K562 (cell line): ENCODE measurements at regions not wholly inside any gene's neighbourhood (a gene's known extent, or its start where the extent isn't known, plus 50 kb on each side); places are given as distances from the start of the nearest gene placed in this dataset.

Source experiments
- ATAC-seq: fragments of 200-7000 bp; cut with Tn5 transposase; 3 replicates; pipeline ENCODE4 v1.9.1; 2020; ENCODE audit warnings: moderate library complexity
- BruUV-seq: library from RNA; stranded (reverse); fragments of 400-500 nt; replicated peaks from 2 replicates; lab custom pipeline; 2021; lab: Mats Ljungman, UMichigan
- CTCF ChIA-PET: fragments of 300-600 bp; formaldehyde crosslinking; extraction: SDS; loops from one replicate; lab custom pipeline; 2021; ENCODE audit warnings: low intra/inter-chr PET ratio; lab: Yijun Ruan, JAX
- POLR2A ChIA-PET: fragments of 300-600, 350-650 bp; sonication (Branson Sonifier 250); formaldehyde crosslinking; extraction: SDS; loops from one replicate; lab custom pipeline; 2021; ENCODE audit warnings: antibody characterized with exemption, inconsistent platforms; lab: Yijun Ruan, JAX
- DNase-seq, 4 experiments: peaks; one replicate each; pipeline versions ENCODE4 v3.0.0 to v3.0.0-alpha.2; 2011 to 2018; ENCODE audit warnings: low spot score in 3 of 4, mixed read lengths in 3 of 4; ENCODE audit errors: extremely low read depth in 1 of 4
- FAIRE-seq: peaks from 2 replicates; lab custom pipeline; 2011; peaks lifted over from hg19 to GRCh38; lab: Jason Lieb, UNC
- H2AFZ ChIP-seq: 2 replicates; pipeline ENCODE4 v1.6.0; 2011; ENCODE audit warnings: low read depth, low read length, control low read depth, inconsistent platforms
- H3K27ac ChIP-seq: fragments of 200-600 bp; 3 replicates; pipeline ENCODE4 v1.8.0; 2011; ENCODE audit warnings: low read depth, mild to moderate bottlenecking, control low read depth, inconsistent platforms, low read length, moderate library complexity, mixed read lengths; ENCODE audit errors: extremely low read depth
- H3K27me3 ChIP-seq, 2 experiments: fragments of 300-600 bp in 1 of 2; 2 replicates in 1 of 2; 3 replicates in 1 of 2; pipeline versions ENCODE4 v1.6.0 to v1.8.0; 2011; ENCODE audit warnings: inconsistent platforms in 2 of 2, low read length in 2 of 2, mild to moderate bottlenecking in 1 of 2, mixed read lengths in 1 of 2, moderate library complexity in 1 of 2; ENCODE audit not compliant: control insufficient read depth in 2 of 2, insufficient read depth in 2 of 2
- H3K36me3 ChIP-seq: fragments of 300-600 bp; 3 replicates; pipeline ENCODE4 v1.8.0; 2011; ENCODE audit warnings: mild to moderate bottlenecking, low read length, inconsistent platforms; ENCODE audit not compliant: control insufficient read depth, insufficient read depth
- H3K4me1 ChIP-seq, 2 experiments: fragments of 200-600 bp in 1 of 2; replicated peaks in 1 of 2; 2 replicates in 1 of 2; 3 replicates in 1 of 2; pipeline versions ENCODE4 v1.5.1 to v1.8.0; 2011; ENCODE audit warnings: inconsistent platforms in 2 of 2, low read length in 2 of 2, mild to moderate bottlenecking in 1 of 2, mixed read lengths in 1 of 2, moderate library complexity in 1 of 2; ENCODE audit not compliant: control insufficient read depth in 2 of 2, insufficient read depth in 2 of 2
- H3K4me2 ChIP-seq: 2 replicates; pipeline ENCODE4 v1.6.1; 2011; ENCODE audit warnings: low read length, control low read depth, inconsistent platforms, mixed read lengths; ENCODE audit not compliant: insufficient read depth
- H3K4me3 ChIP-seq: fragments of 200-600 bp; sonication (generic), shearing (Covaris generic); 2 replicates; pipeline ENCODE4 v1.5.1; 2016; ENCODE audit warnings: control low read depth, inconsistent platforms
- H3K79me2 ChIP-seq: fragments of 200-600 bp; 3 replicates; pipeline ENCODE4 v1.8.0; 2011; ENCODE audit warnings: low read length, inconsistent platforms; ENCODE audit not compliant: control insufficient read depth, insufficient read depth
- H3K9ac ChIP-seq, 2 experiments: 2 replicates each; pipeline versions ENCODE4 v1.6.0 to v1.6.1; 2011; ENCODE audit warnings: low read depth in 2 of 2, low read length in 2 of 2, control low read depth in 1 of 2, inconsistent platforms in 1 of 2, mild to moderate bottlenecking in 1 of 2, mixed read lengths in 1 of 2; ENCODE audit not compliant: insufficient read depth in 1 of 2
- H3K9me1 ChIP-seq: one replicate; pipeline ENCODE4 v1.6.0; 2011; ENCODE audit warnings: inconsistent platforms, mild to moderate bottlenecking, low read length, moderate library complexity; ENCODE audit not compliant: control insufficient read depth, insufficient read depth
- H3K9me3 ChIP-seq: replicated peaks from 2 replicates; pipeline ENCODE4 v1.5.1; 2011; ENCODE audit warnings: low read depth, low read length, inconsistent platforms; ENCODE audit not compliant: control insufficient read depth, insufficient read depth
- H4K20me1 ChIP-seq: replicated peaks from 2 replicates; pipeline ENCODE4 v1.6.1; 2011; ENCODE audit warnings: low read length, inconsistent platforms, mixed read lengths; ENCODE audit not compliant: control insufficient read depth, insufficient read depth
- CHD1 ChIP-seq: fragments of 200-600 bp; sonication (generic); IDR thresholded peaks from one replicate; pipeline ENCODE4 v1.6.1; 2012; ENCODE audit warnings: mild to moderate bottlenecking, moderate library complexity, low read length, inconsistent platforms
- MAFF ChIP-seq: IDR thresholded peaks from 2 replicates; pipeline ENCODE4 v1.6.1; 2012; ENCODE audit warnings: low read length, improper control_type of control experiment
- NFE2 ChIP-seq: IDR thresholded peaks from 2 replicates; pipeline ENCODE4 v1.6.1; 2014; ENCODE audit warnings: antibody characterized with exemption, low read depth
- RFX1 ChIP-seq: fragments of 450-650 bp; IDR thresholded peaks from 2 replicates; pipeline ENCODE4 v1.6.1; 2016; ENCODE audit warnings: mild to moderate bottlenecking, moderate library complexity
- TEAD2 ChIP-seq: fragments of 450-650 bp; IDR thresholded peaks from 2 replicates; pipeline ENCODE4 v1.6.1; 2016; ENCODE audit warnings: missing genetic modification characterization, control low read depth, missing compliant biosample characterization
- ZNF699 ChIP-seq: fragments of 250-450 bp; sonication (Bioruptor Pico); IDR thresholded peaks from 2 replicates; pipeline ENCODE4 v1.8.0; 2021; ENCODE audit warnings: mild to moderate bottlenecking, moderate library complexity; ENCODE audit not compliant: insufficient replicate concordance
- WGBS: fragments of 100-300 bp; shearing (Covaris generic); methylation state at CpG from one replicate; pipeline ENCODE4 v1.1.6; 2016; ENCODE audit warnings: low coverage, mixed read lengths; ENCODE audit not compliant: insufficient coverage; ENCODE audit errors: missing lambda C conversion rate; 5-methylcytosine and 5-hydroxymethylcytosine counted together
- in situ Hi-C: fragments of 300-500 bp; cut with MboI; formaldehyde crosslinking; loops from 4 replicates; pipeline ENCODE4 v1.15.0; 2018; ENCODE audit warnings: inconsistent platforms, mixed read lengths
- intact Hi-C: fragments of 100-400 bp; cut with micrococcal nuclease; formaldehyde crosslinking; loops from 2 replicates; pipeline ENCODE4 v1.14.2; 2022
- TF ChIP-seq, protein P1 (sequence below), 2 experiments: IDR thresholded peaks in 1 of 2; conservative IDR thresholded peaks in 1 of 2; 2 replicates each; pipeline ENCODE4 v1.6.1; 2016; ENCODE audit warnings: low read depth in 2 of 2, mild to moderate bottlenecking in 1 of 2, missing compliant biosample characterization in 1 of 2, missing genetic modification characterization in 1 of 2, moderate library complexity in 1 of 2

DNA sequence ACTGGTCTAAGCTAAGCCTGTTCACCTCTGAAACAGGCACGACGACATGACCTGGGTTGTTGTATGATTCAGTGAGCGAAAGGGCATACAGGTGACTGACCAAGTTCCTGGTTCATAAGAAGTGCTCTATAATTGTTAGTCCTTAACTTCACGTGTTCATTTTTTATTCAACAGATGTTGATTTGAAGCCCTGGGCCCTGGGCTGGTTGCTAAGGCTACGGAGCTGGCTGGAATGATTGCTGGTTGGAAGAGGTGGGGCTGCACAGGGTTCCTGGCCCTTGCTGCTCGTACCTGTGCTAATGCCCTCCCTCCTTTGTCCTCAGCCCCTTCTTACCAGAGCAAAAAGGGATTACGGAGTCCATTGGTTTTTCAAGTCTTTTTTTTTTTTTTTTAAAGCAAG, 111.3 kb upstream of the CSF3R start:
- peaks cover 12% of the 10 kb centered on the region; the same call in 1 of the 2 replicates for H4K20me1 ChIP-seq
- FAIRE-seq (no peak), ATAC-seq (no peak), DNase-seq (no peak)
- no peak overlapping the region for H3K27ac ChIP-seq
- ChIA-PET POLR2A (interaction anchor here (0.6 to 1.1 kb wide), 3 partner anchors 9 to 336 kb away, joined by 3 to 4 read pairs (median 3); no protein-coding TSS in a partner anchor), CTCF (no interaction called here)
- no TSS peak for BruUV-seq
- no peaks in the 10 kb centered on the region for H3K79me2 ChIP-seq
- no peak overlapping the region for H3K4me2 ChIP-seq
- 2% methylated on average over 7 of the region's 7 CpGs for WGBS
- peaks cover 29 to 46% of the 10 kb centered on the region in 2 experiments for H3K27me3 ChIP-seq
- no peak for TF ChIP-seq CHD1
- TF ChIP-seq, protein P1, sequence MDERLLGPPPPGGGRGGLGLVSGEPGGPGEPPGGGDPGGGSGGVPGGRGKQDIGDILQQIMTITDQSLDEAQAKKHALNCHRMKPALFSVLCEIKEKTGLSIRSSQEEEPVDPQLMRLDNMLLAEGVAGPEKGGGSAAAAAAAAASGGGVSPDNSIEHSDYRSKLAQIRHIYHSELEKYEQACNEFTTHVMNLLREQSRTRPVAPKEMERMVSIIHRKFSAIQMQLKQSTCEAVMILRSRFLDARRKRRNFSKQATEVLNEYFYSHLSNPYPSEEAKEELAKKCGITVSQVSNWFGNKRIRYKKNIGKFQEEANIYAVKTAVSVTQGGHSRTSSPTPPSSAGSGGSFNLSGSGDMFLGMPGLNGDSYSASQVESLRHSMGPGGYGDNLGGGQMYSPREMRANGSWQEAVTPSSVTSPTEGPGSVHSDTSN (CRISPR knock-in tag; IDR thresholded peaks at IDR 0.05; ENCODE audit: low read depth), result no peak
- TF ChIP-seq, protein P1 (tag; conservative IDR thresholded peaks at IDR 0.05; ENCODE audit: low read depth), result no peak
- no peak for TF ChIP-seq MAFF
- peak; percentile 12; the same call in 1 of the 2 replicates for TF ChIP-seq RFX1
- TF ChIP-seq ZNF699, result no peak
- no peak for TF ChIP-seq TEAD2 (tag)
- no peak for TF ChIP-seq NFE2
- H3K4me1 ChIP-seq, result no peaks in the 10 kb centered on the region
- no peak overlapping the region for H3K9ac ChIP-seq
- H3K36me3 ChIP-seq, result no peaks in the 10 kb centered on the region
- intact Hi-C loops, result no loop called here
- no peaks in the 10 kb centered on the region for H3K9me3 ChIP-seq
- no peak overlapping the region for H2AFZ ChIP-seq
- in situ Hi-C loops, result no loop called here
- no peaks in the 10 kb centered on the region for H3K9me1 ChIP-seq
- H3K4me3 ChIP-seq, result no peak overlapping the region
